ENCODE measurements at regions not wholly inside any gene's neighbourhood (a gene's known extent, or its start where the extent isn't known, plus 50 kb on each side); places are given as distances from the start of the nearest gene placed in this dataset.

GRCh38 chr12:40164034-40164433 lies 58.2 kb upstream of the SLC2A13 start:
- no peak for TF ChIP-seq CTCF (IDR thresholded peaks at IDR 0.05; ENCODE audit: low read length)
- TF ChIP-seq EZH2 (IDR thresholded peaks at IDR 0.05; ENCODE audit: borderline replicate concordance, low read length): no peak
